HepG2 (cell line): ENCODE measurements at regions not wholly inside any gene's neighbourhood (a gene's known extent, or its start where the extent isn't known, plus 50 kb on each side); places are given as distances from the start of the nearest gene placed in this dataset.
A peak's percentile ranks its signal among the peaks of the same experiment; 100 is the strongest.

Source experiments
- CREBL2 ChIP-seq: sonication (generic); formaldehyde crosslinking; IDR thresholded peaks from 2 replicates; pipeline ENCODE4 v1.8.1; 2023; ENCODE audit warnings: missing genetic modification reagents, mild to moderate bottlenecking, borderline replicate concordance
- EEA1 ChIP-seq: sonication (generic); formaldehyde crosslinking; IDR thresholded peaks from 2 replicates; pipeline ENCODE4 v1.5.1; 2020; ENCODE audit warnings: mild to moderate bottlenecking, missing genetic modification reagents, borderline replicate concordance
- GABPA ChIP-seq, 2 experiments: IDR thresholded peaks; 2 replicates each; pipeline ENCODE4 v1.6.1; 2011 to 2016; ENCODE audit warnings: low read depth in 2 of 2, low read length in 1 of 2, missing biosample characterization in 1 of 2, missing genetic modification characterization in 1 of 2
- GPBP1L1 ChIP-seq: sonication (generic); formaldehyde crosslinking; IDR thresholded peaks from 2 replicates; pipeline ENCODE4 v1.5.0; 2020; ENCODE audit warnings: mild to moderate bottlenecking, missing genetic modification reagents
- HMG20A ChIP-seq: IDR thresholded peaks from 2 replicates; pipeline ENCODE4 v1.6.1; 2016; ENCODE audit warnings: borderline replicate concordance
- HNF4A ChIP-seq: sonication (generic); formaldehyde crosslinking; IDR thresholded peaks from 2 replicates; pipeline ENCODE4 v1.4.0; 2020; ENCODE audit warnings: missing genetic modification reagents
- MAZ ChIP-seq, 2 experiments: sonication (generic) in 1 of 2; formaldehyde crosslinking in 1 of 2; IDR thresholded peaks; 2 replicates each; pipeline versions ENCODE4 v1.5.0 to v1.6.1; 2012 to 2020; ENCODE audit warnings: low read depth in 2 of 2, mild to moderate bottlenecking in 2 of 2, borderline replicate concordance in 1 of 2, improper control_type of control experiment in 1 of 2, low read length in 1 of 2, missing genetic modification reagents in 1 of 2, moderate library complexity in 1 of 2
- MED8 ChIP-seq: sonication (generic); formaldehyde crosslinking; IDR thresholded peaks from 2 replicates; pipeline ENCODE4 v1.8.1; 2023; ENCODE audit warnings: mild to moderate bottlenecking, missing genetic modification reagents; ENCODE audit not compliant: insufficient replicate concordance
- NFKB2 ChIP-seq: sonication (generic); formaldehyde crosslinking; IDR thresholded peaks from 2 replicates; pipeline ENCODE4 v1.4.0; 2020; ENCODE audit warnings: missing genetic modification reagents, borderline replicate concordance
- NONO ChIP-seq, 2 experiments: fragments of 450-650 bp in 1 of 2; sonication (generic) in 1 of 2; formaldehyde crosslinking in 1 of 2; IDR thresholded peaks in 1 of 2; conservative IDR thresholded peaks in 1 of 2; 2 replicates each; pipeline versions ENCODE4 v1.6.1 to v1.8.0; 2017 to 2022; ENCODE audit warnings: mild to moderate bottlenecking in 1 of 2, missing genetic modification reagents in 1 of 2, moderate library complexity in 1 of 2
- RXRA ChIP-seq: sonication (generic); formaldehyde crosslinking; IDR thresholded peaks from 2 replicates; pipeline ENCODE4 v1.5.1; 2020; ENCODE audit warnings: missing genetic modification reagents
- SNAPC2 ChIP-seq: sonication (generic); formaldehyde crosslinking; IDR thresholded peaks from 2 replicates; pipeline ENCODE4 v1.8.1; 2022; ENCODE audit warnings: mild to moderate bottlenecking, missing genetic modification reagents
- SP140L ChIP-seq: sonication (generic); formaldehyde crosslinking; IDR thresholded peaks from 2 replicates; pipeline ENCODE4 v1.4.0; 2020; ENCODE audit warnings: missing genetic modification reagents, borderline replicate concordance
- SRF ChIP-seq: IDR thresholded peaks from 2 replicates; pipeline ENCODE4 v1.6.1; 2011; ENCODE audit warnings: mild to moderate bottlenecking, low read depth, low read length, moderate library complexity
- ZFP37 ChIP-seq: sonication (generic); formaldehyde crosslinking; IDR thresholded peaks from 2 replicates; pipeline ENCODE4 v1.4.0; 2020; ENCODE audit warnings: missing genetic modification reagents, borderline replicate concordance
- ZNF282 ChIP-seq: fragments of 450-650 bp; IDR thresholded peaks from 2 replicates; pipeline ENCODE4 v1.6.1; 2018; ENCODE audit not compliant: partially characterized antibody
- ZNF468 ChIP-seq: sonication (generic); formaldehyde crosslinking; IDR thresholded peaks from 2 replicates; pipeline ENCODE4 v1.8.0; 2022; ENCODE audit warnings: mild to moderate bottlenecking, moderate library complexity, missing genetic modification reagents
- ZNF607 ChIP-seq: sonication (generic); formaldehyde crosslinking; IDR thresholded peaks from 2 replicates; pipeline ENCODE4 v1.5.1; 2020; ENCODE audit warnings: missing genetic modification reagents, mild to moderate bottlenecking, borderline replicate concordance
- ZNF616 ChIP-seq: sonication (generic); formaldehyde crosslinking; IDR thresholded peaks from 2 replicates; pipeline ENCODE4 v1.5.0; 2020; ENCODE audit warnings: low read depth, mild to moderate bottlenecking, missing genetic modification reagents
- ZNF687 ChIP-seq: sonication (generic); formaldehyde crosslinking; IDR thresholded peaks from 2 replicates; pipeline ENCODE4 v1.5.1; 2020; ENCODE audit warnings: mild to moderate bottlenecking, missing genetic modification reagents, moderate library complexity
- ZNF770 ChIP-seq: sonication (generic); formaldehyde crosslinking; IDR thresholded peaks from 2 replicates; pipeline ENCODE4 v1.5.0; 2020; ENCODE audit warnings: mild to moderate bottlenecking, missing genetic modification reagents

- TF ChIP-seq ZNF770 (CRISPR knock-in tag) (0 out of 2 replicates have a peak, but pooled peaks have one; percentile 6), ZNF282 (no peak), RXRA (CRISPR knock-in tag) (0 out of 2 replicates have a peak, but pooled peaks have one; percentile 15), SRF (no peak), ZNF607 (CRISPR knock-in tag) (no peak), CREBL2 (CRISPR knock-in tag) (no peak), MAZ (IDR thresholded peaks at IDR 0.05; ENCODE audit: borderline replicate concordance, low read depth, low read length) (no peak), MAZ (CRISPR knock-in tag; IDR thresholded peaks at IDR 0.05; ENCODE audit: low read depth) (peak; percentile 58), ZNF687 (CRISPR knock-in tag) (peak; percentile 72), ZFP37 (CRISPR knock-in tag) (no peak), EEA1 (CRISPR knock-in tag) (no peak), GABPA (IDR thresholded peaks at IDR 0.05; ENCODE audit: low read depth, low read length) (no peak), GABPA (CRISPR knock-in tag; IDR thresholded peaks at IDR 0.05; ENCODE audit: low read depth) (no peak), HMG20A (CRISPR knock-in tag) (no peak), NFKB2 (CRISPR knock-in tag) (0 out of 2 replicates have a peak, but pooled peaks have one; percentile 23), GPBP1L1 (CRISPR knock-in tag) (no peak), NONO (IDR thresholded peaks at IDR 0.05) (no peak), NONO (CRISPR knock-in tag; conservative IDR thresholded peaks at IDR 0.05) (no peak), SP140L (CRISPR knock-in tag) (no peak), MED8 (CRISPR knock-in tag) (no peak), HNF4A (CRISPR knock-in tag) (0 out of 2 replicates have a peak, but pooled peaks have one; percentile 4), ZNF468 (peak; percentile 78; the same call in 1 of the 2 replicates), ZNF616 (CRISPR knock-in tag) (no peak), SNAPC2 (no peak)
These were observed 230.8 kb downstream of the BCAS1 start (continued) for GRCh38 chr20:53839423-53840176.
